H9 (cell line): ENCODE measurements at regions not wholly inside any gene's neighbourhood (a gene's known extent, or its start where the extent isn't known, plus 50 kb on each side); places are given as distances from the start of the nearest gene placed in this dataset.

ENCODE experiments used
- DNase-seq: peaks from one replicate; pipeline ENCODE4 v3.0.0-alpha.2; 2017
- H2AFZ ChIP-seq: one replicate; pipeline ENCODE4 v1.6.1; 2013; ENCODE audit warnings: mild to moderate bottlenecking, low read length, control low read depth, moderate library complexity
- H2AK5ac ChIP-seq: 2 replicates; pipeline ENCODE4 v1.6.1; 2013; ENCODE audit warnings: low read length, control low read depth, mixed read lengths; ENCODE audit not compliant: insufficient read length
- H2BK120ac ChIP-seq: one replicate; pipeline ENCODE4 v1.6.1; 2013; ENCODE audit warnings: low read depth, mild to moderate bottlenecking, low read length, control low read depth, inconsistent platforms; ENCODE audit not compliant: poor library complexity, severe bottlenecking
- H2BK12ac ChIP-seq: 2 replicates; pipeline ENCODE4 v1.6.1; 2013; ENCODE audit warnings: low read length, control low read depth, mixed read lengths, low read depth; ENCODE audit not compliant: insufficient read length
- H2BK15ac ChIP-seq: 2 replicates; pipeline ENCODE4 v1.6.1; 2013; ENCODE audit warnings: low read depth, low read length, control low read depth
- H2BK20ac ChIP-seq: one replicate; pipeline ENCODE4 v1.6.1; 2013; ENCODE audit warnings: low read depth, mild to moderate bottlenecking, low read length, control low read depth, inconsistent platforms; ENCODE audit not compliant: poor library complexity, severe bottlenecking
- H2BK5ac ChIP-seq: 2 replicates; pipeline ENCODE4 v1.6.1; 2013; ENCODE audit warnings: low read length, control low read depth, mixed read lengths; ENCODE audit not compliant: insufficient read length
- H3K14ac ChIP-seq: 2 replicates; pipeline ENCODE4 v1.6.1; 2013; ENCODE audit warnings: low read length, control low read depth; ENCODE audit not compliant: insufficient read depth
- H3K18ac ChIP-seq: 2 replicates; pipeline ENCODE4 v1.6.1; 2013; ENCODE audit warnings: low read depth, mild to moderate bottlenecking, mixed read lengths, low read length, control low read depth; ENCODE audit not compliant: insufficient read length
- H3K23ac ChIP-seq: 2 replicates; pipeline ENCODE4 v1.6.1; 2013; ENCODE audit warnings: low read length, control low read depth, mixed read lengths, low read depth; ENCODE audit not compliant: insufficient read length
- H3K23me2 ChIP-seq: 2 replicates; pipeline ENCODE4 v1.6.1; 2013; ENCODE audit warnings: low read depth, mild to moderate bottlenecking, mixed read lengths, low read length, control low read depth; ENCODE audit not compliant: insufficient read length, poor library complexity, severe bottlenecking
- H3K27ac ChIP-seq: 2 replicates; pipeline ENCODE4 v1.5.1; 2013; ENCODE audit warnings: low read length, control low read depth, mixed read lengths, low read depth; ENCODE audit not compliant: insufficient read length
- H3K27me3 ChIP-seq: 2 replicates; pipeline ENCODE4 v1.6.1; 2013; ENCODE audit warnings: low read length, control low read depth, inconsistent platforms; ENCODE audit not compliant: insufficient read depth
- H3K4ac ChIP-seq: 2 replicates; pipeline ENCODE4 v1.6.1; 2013; ENCODE audit warnings: low read depth, mild to moderate bottlenecking, control low read depth, inconsistent platforms, low read length, moderate library complexity
- H3K4me1 ChIP-seq: 2 replicates; pipeline ENCODE4 v1.6.1; 2013; ENCODE audit warnings: low read length, control low read depth, inconsistent platforms; ENCODE audit not compliant: insufficient read depth
- H3K4me2 ChIP-seq: 2 replicates; pipeline ENCODE4 v1.6.1; 2013; ENCODE audit warnings: low read length, control low read depth, mixed read lengths; ENCODE audit not compliant: insufficient read length, insufficient read depth
- H3K56ac ChIP-seq: 2 replicates; pipeline ENCODE4 v1.6.1; 2013; ENCODE audit warnings: low read depth, mild to moderate bottlenecking, mixed read lengths, low read length, control low read depth; ENCODE audit not compliant: insufficient read length
- H3K79me1 ChIP-seq: 2 replicates; pipeline ENCODE4 v1.6.1; 2013; ENCODE audit warnings: low read depth, mild to moderate bottlenecking, moderate library complexity, low read length, control low read depth, inconsistent platforms; ENCODE audit not compliant: insufficient read depth, poor library complexity, severe bottlenecking
- H3K79me2 ChIP-seq: 2 replicates; pipeline ENCODE4 v1.6.1; 2013; ENCODE audit warnings: low read length, control low read depth, inconsistent platforms; ENCODE audit not compliant: insufficient read depth
- H3K9ac ChIP-seq: 2 replicates; pipeline ENCODE4 v1.6.1; 2013; ENCODE audit warnings: low read length, control low read depth, mixed read lengths; ENCODE audit not compliant: insufficient read length; ENCODE audit errors: extremely low read depth
- H3K9me3 ChIP-seq: one replicate; pipeline ENCODE4 v1.6.1; 2013; ENCODE audit warnings: low read depth, low read length, inconsistent platforms; ENCODE audit not compliant: control insufficient read depth
- H3T11ph ChIP-seq: one replicate; pipeline ENCODE4 v1.6.1; 2013; ENCODE audit warnings: mild to moderate bottlenecking, low read length, control low read depth, inconsistent platforms
- H4K20me1 ChIP-seq: one replicate; pipeline ENCODE4 v1.6.1; 2013; ENCODE audit not compliant: control insufficient read depth, insufficient read length, insufficient read depth
- H4K5ac ChIP-seq: 2 replicates; pipeline ENCODE4 v1.6.1; 2013; ENCODE audit warnings: low read depth, mild to moderate bottlenecking, mixed read lengths, low read length, control low read depth; ENCODE audit not compliant: insufficient read length
- H4K8ac ChIP-seq: replicated peaks from 2 replicates; pipeline ENCODE4 v1.6.1; 2013; ENCODE audit warnings: low read length, control low read depth, mixed read lengths, low read depth; ENCODE audit not compliant: insufficient read length
- H4K91ac ChIP-seq: 2 replicates; pipeline ENCODE4 v1.6.1; 2013; ENCODE audit warnings: low read depth, mild to moderate bottlenecking, moderate library complexity, mixed read lengths, low read length, control low read depth; ENCODE audit not compliant: insufficient read length
- H3K27ac Mint-ChIP-seq, 3 experiments: 2 replicates in 2 of 3; 3 replicates in 1 of 3; pipeline ENCODE4 v1.8.0; 2020 to 2021; ENCODE audit warnings: mixed read lengths in 3 of 3, mild to moderate bottlenecking in 1 of 3, moderate library complexity in 1 of 3
- H3K27me3 Mint-ChIP-seq: 2 replicates; pipeline ENCODE4 v1.8.0; 2021; ENCODE audit warnings: low read depth, mild to moderate bottlenecking, moderate library complexity, mixed read lengths
- H3K36me3 Mint-ChIP-seq, 3 experiments: 2 replicates in 2 of 3; 3 replicates in 1 of 3; pipeline ENCODE4 v1.8.0; 2020 to 2021; ENCODE audit warnings: low read depth in 3 of 3, mixed read lengths in 3 of 3; ENCODE audit not compliant: insufficient read depth in 1 of 3
- H3K4me1 Mint-ChIP-seq, 2 experiments: 2 replicates each; pipeline ENCODE4 v1.8.0; 2020; ENCODE audit warnings: mixed read lengths in 2 of 2
- H3K4me3 Mint-ChIP-seq, 2 experiments: 2 replicates in 1 of 2; 3 replicates in 1 of 2; pipeline ENCODE4 v1.8.0; 2020 to 2021; ENCODE audit warnings: mild to moderate bottlenecking in 2 of 2, mixed read lengths in 2 of 2, moderate library complexity in 1 of 2
- H3K9me3 Mint-ChIP-seq, 2 experiments: 2 replicates in 1 of 2; 3 replicates in 1 of 2; pipeline ENCODE4 v1.8.0; 2020; ENCODE audit warnings: mild to moderate bottlenecking in 2 of 2, mixed read lengths in 2 of 2, moderate library complexity in 1 of 2
- WGBS: extraction: QIAGEN DNeasy Blood & Tissue Kit; methylation state at CpG from one replicate; pipeline ENCODE4 v1.1.7; 2013; ENCODE audit warnings: missing lambda C conversion rate, low lambda C conversion rate, mixed read lengths; ENCODE audit not compliant: insufficient read length; ENCODE audit errors: extremely low coverage; 5-methylcytosine and 5-hydroxymethylcytosine counted together
- TF ChIP-seq, protein P1 (sequence below): fragments of 200-600 bp; sonication (generic); conservative IDR thresholded peaks from 3 replicates; pipeline ENCODE4 v1.8.0; 2021; ENCODE audit warnings: antibody characterized with exemption, mild to moderate bottlenecking

DNA sequence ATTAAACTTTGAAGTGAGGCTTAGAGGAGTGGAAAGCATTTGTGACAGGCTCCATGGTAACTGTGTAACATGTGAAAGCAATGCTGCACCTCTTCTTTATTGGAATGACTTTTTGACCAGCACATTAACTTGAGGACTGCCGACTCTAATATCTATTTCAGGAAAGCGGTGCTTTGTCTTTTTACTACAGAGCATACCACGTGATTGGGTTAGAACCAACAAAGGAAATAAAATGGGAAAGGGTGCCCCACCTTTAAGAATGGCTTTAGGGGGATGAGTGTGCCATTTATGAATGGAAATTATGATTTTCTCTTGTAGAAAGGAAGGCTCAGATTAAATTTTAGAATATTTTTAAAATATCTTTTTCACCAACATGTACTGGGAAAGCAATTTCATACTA lies 57.3 kb upstream of the VPREB1 start:
- Histone ChIP-seq H3K18ac (no peak overlapping the region), H4K5ac (no peak overlapping the region), H2BK20ac (no peak overlapping the region), H2AFZ (no peak overlapping the region), H3K23ac (no peak overlapping the region), H3K4me2 (no peak overlapping the region), H4K91ac (no peak overlapping the region), H3K4ac (no peak overlapping the region), H3K14ac (no peak overlapping the region), H2BK120ac (no peak overlapping the region), H2AK5ac (no peak overlapping the region), H3K56ac (no peak overlapping the region), H3T11ph (no peak overlapping the region), H4K8ac (no peak overlapping the region), H2BK5ac (no peak overlapping the region), H3K79me1 (no peaks in the 10 kb centered on the region), H3K27ac (no peak overlapping the region), H3K79me2 (no peaks in the 10 kb centered on the region), H3K27me3 (peaks cover 50% of the 10 kb centered on the region), H2BK15ac (no peak overlapping the region), H4K20me1 (no peaks in the 10 kb centered on the region), H3K4me1 (no peaks in the 10 kb centered on the region), H3K9me3 (peaks cover 5% of the 10 kb centered on the region), H3K23me2 (no peaks in the 10 kb centered on the region), H2BK12ac (no peak overlapping the region), H3K9ac (no peak overlapping the region)
- Mint-ChIP-seq H3K27me3 (peaks cover 100% of the 10 kb centered on the region), H3K4me1 (no peaks in the 10 kb centered on the region), H3K4me3 (no peak overlapping the region), H3K36me3 (peaks cover 0 to 3% (median 0%) of the 10 kb centered on the region in 3 experiments; a peak in 2 of 7 replicates), H3K27ac (no peak overlapping the region), H3K9me3 (peaks cover 18 to 19% of the 10 kb centered on the region in 2 experiments)
- TF ChIP-seq, protein P1, sequence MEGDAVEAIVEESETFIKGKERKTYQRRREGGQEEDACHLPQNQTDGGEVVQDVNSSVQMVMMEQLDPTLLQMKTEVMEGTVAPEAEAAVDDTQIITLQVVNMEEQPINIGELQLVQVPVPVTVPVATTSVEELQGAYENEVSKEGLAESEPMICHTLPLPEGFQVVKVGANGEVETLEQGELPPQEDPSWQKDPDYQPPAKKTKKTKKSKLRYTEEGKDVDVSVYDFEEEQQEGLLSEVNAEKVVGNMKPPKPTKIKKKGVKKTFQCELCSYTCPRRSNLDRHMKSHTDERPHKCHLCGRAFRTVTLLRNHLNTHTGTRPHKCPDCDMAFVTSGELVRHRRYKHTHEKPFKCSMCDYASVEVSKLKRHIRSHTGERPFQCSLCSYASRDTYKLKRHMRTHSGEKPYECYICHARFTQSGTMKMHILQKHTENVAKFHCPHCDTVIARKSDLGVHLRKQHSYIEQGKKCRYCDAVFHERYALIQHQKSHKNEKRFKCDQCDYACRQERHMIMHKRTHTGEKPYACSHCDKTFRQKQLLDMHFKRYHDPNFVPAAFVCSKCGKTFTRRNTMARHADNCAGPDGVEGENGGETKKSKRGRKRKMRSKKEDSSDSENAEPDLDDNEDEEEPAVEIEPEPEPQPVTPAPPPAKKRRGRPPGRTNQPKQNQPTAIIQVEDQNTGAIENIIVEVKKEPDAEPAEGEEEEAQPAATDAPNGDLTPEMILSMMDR = no peak
- WGBS = no CpG with 5 or more reads among the region's 3 CpGs
- DNase-seq = no peak
